ENCODE measurements at regions not wholly inside any gene's neighbourhood (a gene's known extent, or its start where the extent isn't known, plus 50 kb on each side); places are given as distances from the start of the nearest gene placed in this dataset.

DNA sequence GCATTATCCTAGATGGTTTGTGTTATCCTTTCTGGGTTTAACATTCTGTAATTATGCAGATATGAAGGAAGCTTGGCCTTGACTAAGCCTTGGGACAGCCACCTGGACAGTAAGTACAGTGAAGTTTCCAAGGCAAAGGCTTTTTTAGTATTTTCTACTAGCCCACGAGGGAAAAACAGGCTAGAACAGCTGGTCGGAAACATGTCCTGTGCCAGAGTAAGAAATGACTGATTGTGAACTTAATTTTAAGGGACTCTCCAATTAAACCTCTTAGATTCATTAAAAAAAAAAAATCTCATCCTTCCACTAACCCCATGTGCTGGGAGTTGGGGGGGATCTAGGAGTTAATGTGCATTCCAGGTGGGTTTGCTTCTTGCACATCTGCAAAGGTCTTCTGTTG lies 720.8 kb downstream of the SLC4A3 start:
- TF ChIP-seq, protein P1, sequence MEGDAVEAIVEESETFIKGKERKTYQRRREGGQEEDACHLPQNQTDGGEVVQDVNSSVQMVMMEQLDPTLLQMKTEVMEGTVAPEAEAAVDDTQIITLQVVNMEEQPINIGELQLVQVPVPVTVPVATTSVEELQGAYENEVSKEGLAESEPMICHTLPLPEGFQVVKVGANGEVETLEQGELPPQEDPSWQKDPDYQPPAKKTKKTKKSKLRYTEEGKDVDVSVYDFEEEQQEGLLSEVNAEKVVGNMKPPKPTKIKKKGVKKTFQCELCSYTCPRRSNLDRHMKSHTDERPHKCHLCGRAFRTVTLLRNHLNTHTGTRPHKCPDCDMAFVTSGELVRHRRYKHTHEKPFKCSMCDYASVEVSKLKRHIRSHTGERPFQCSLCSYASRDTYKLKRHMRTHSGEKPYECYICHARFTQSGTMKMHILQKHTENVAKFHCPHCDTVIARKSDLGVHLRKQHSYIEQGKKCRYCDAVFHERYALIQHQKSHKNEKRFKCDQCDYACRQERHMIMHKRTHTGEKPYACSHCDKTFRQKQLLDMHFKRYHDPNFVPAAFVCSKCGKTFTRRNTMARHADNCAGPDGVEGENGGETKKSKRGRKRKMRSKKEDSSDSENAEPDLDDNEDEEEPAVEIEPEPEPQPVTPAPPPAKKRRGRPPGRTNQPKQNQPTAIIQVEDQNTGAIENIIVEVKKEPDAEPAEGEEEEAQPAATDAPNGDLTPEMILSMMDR (IDR thresholded peaks at IDR 0.05; ENCODE audit: poor library complexity, severe bottlenecking): no peak
- TF ChIP-seq, protein P2, sequence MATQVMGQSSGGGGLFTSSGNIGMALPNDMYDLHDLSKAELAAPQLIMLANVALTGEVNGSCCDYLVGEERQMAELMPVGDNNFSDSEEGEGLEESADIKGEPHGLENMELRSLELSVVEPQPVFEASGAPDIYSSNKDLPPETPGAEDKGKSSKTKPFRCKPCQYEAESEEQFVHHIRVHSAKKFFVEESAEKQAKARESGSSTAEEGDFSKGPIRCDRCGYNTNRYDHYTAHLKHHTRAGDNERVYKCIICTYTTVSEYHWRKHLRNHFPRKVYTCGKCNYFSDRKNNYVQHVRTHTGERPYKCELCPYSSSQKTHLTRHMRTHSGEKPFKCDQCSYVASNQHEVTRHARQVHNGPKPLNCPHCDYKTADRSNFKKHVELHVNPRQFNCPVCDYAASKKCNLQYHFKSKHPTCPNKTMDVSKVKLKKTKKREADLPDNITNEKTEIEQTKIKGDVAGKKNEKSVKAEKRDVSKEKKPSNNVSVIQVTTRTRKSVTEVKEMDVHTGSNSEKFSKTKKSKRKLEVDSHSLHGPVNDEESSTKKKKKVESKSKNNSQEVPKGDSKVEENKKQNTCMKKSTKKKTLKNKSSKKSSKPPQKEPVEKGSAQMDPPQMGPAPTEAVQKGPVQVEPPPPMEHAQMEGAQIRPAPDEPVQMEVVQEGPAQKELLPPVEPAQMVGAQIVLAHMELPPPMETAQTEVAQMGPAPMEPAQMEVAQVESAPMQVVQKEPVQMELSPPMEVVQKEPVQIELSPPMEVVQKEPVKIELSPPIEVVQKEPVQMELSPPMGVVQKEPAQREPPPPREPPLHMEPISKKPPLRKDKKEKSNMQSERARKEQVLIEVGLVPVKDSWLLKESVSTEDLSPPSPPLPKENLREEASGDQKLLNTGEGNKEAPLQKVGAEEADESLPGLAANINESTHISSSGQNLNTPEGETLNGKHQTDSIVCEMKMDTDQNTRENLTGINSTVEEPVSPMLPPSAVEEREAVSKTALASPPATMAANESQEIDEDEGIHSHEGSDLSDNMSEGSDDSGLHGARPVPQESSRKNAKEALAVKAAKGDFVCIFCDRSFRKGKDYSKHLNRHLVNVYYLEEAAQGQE (IDR thresholded peaks at IDR 0.05; ENCODE audit: borderline replicate concordance): no peak
- TF ChIP-seq POLR2AphosphoS5 (IDR thresholded peaks at IDR 0.05): no peak
- no peak for TF ChIP-seq RAD21 (conservative IDR thresholded peaks at IDR 0.05)
- TF ChIP-seq MXI1 (conservative IDR thresholded peaks at IDR 0.05; ENCODE audit: poor library complexity, severe bottlenecking): no peak
- no peak for TF ChIP-seq EP300 (conservative IDR thresholded peaks at IDR 0.05; ENCODE audit: poor library complexity, severe bottlenecking)
- TF ChIP-seq EZH2 (IDR thresholded peaks at IDR 0.05; ENCODE audit: borderline replicate concordance, insufficient read depth, low read length, poor library complexity, severe bottlenecking): no peak
- TF ChIP-seq SMC3 (conservative IDR thresholded peaks at IDR 0.05; ENCODE audit: poor library complexity): no peak
